Skeletal muscle cell (primary cell): ENCODE measurements at regions not wholly inside any gene's neighbourhood (a gene's known extent, or its start where the extent isn't known, plus 50 kb on each side); places are given as distances from the start of the nearest gene placed in this dataset.

ENCODE experiments used
- DNase-seq: peaks from one replicate; pipeline ENCODE4 v3.0.0-alpha.2; 2010; ENCODE audit warnings: low read depth
- H3K4me3 ChIP-seq: 2 replicates; pipeline ENCODE4 v1.5.1; 2011; ENCODE audit warnings: low read depth, mild to moderate bottlenecking, control low read depth, low read length, moderate library complexity

GRCh38 chr11:34758262-34758661 is 137.4 kb downstream of the EHF start:
- no peak for DNase-seq
- no peak overlapping the region for H3K4me3 ChIP-seq

GRCh38 chr11:34757026-34757451 is 136.1 kb downstream of the EHF start:
- no peak overlapping the region for H3K4me3 ChIP-seq
- peak; percentile 64 for DNase-seq

GRCh38 chr11:34756591-34756990 is 135.7 kb downstream of the EHF start:
- H3K4me3 ChIP-seq = no peak overlapping the region
- no peak for DNase-seq

GRCh38 chr11:34755671-34756070 is 134.8 kb downstream of the EHF start:
- DNase-seq = no peak
- no peak overlapping the region for H3K4me3 ChIP-seq

GRCh38 chr11:34754171-34754823 is 133.4 kb downstream of the EHF start:
- no peak overlapping the region for H3K4me3 ChIP-seq
- DNase-seq = peak; percentile 12

GRCh38 chr11:34750692-34751405 is 130.0 kb downstream of the EHF start:
- no peak for DNase-seq
- H3K4me3 ChIP-seq = no peak overlapping the region

- peak; percentile 91 for DNase-seq
- no peak overlapping the region for H3K4me3 ChIP-seq
Measured at GRCh38 chr11:34749666-34750659, 129.1 kb downstream of the EHF start.

GRCh38 chr11:34748036-34748435 is 127.1 kb downstream of the EHF start:
- no peak overlapping the region for H3K4me3 ChIP-seq
- no peak for DNase-seq

- no peak for DNase-seq
Measured at GRCh38 chr11:34747251-34747650, 126.4 kb downstream of the EHF start.

GRCh38 chr11:34745195-34745594 is 124.3 kb downstream of the EHF start:
- DNase-seq = no peak
- H3K4me3 ChIP-seq = no peak overlapping the region

More at GRCh38 chr11:34747251-34747650, 126.4 kb downstream of the EHF start:
- no peak overlapping the region for H3K4me3 ChIP-seq

- no peak for DNase-seq
- no peak overlapping the region for H3K4me3 ChIP-seq
Measured at GRCh38 chr11:34744511-34744910, 123.6 kb downstream of the EHF start.

- no peak overlapping the region for H3K4me3 ChIP-seq
- DNase-seq = no peak
Measured at GRCh38 chr11:34738237-34738636, 117.3 kb downstream of the EHF start.

GRCh38 chr11:34732831-34733230 is 111.9 kb downstream of the EHF start:
- no peak overlapping the region for H3K4me3 ChIP-seq
- no peak for DNase-seq

- no peak for DNase-seq
- no peak overlapping the region for H3K4me3 ChIP-seq
Measured at GRCh38 chr11:34731603-34732002, 110.7 kb downstream of the EHF start.

GRCh38 chr11:34730544-34731295 is 109.8 kb downstream of the EHF start:
- no peak for DNase-seq

GRCh38 chr11:34728609-34729008 is 107.7 kb downstream of the EHF start:
- DNase-seq = no peak
- no peak overlapping the region for H3K4me3 ChIP-seq

More at GRCh38 chr11:34730544-34731295, 109.8 kb downstream of the EHF start:
- no peak overlapping the region for H3K4me3 ChIP-seq

GRCh38 chr11:34727228-34727737 is 106.4 kb downstream of the EHF start:
- DNase-seq = no peak
- no peak overlapping the region for H3K4me3 ChIP-seq

- H3K4me3 ChIP-seq = no peak overlapping the region
- no peak for DNase-seq
Measured at GRCh38 chr11:34724973-34725372, 104.1 kb downstream of the EHF start.

- DNase-seq = no peak
- H3K4me3 ChIP-seq = no peak overlapping the region
Measured at GRCh38 chr11:34721646-34722045, 100.8 kb downstream of the EHF start.
